HS-27A (cell line): ENCODE measurements at regions not wholly inside any gene's neighbourhood (a gene's known extent, or its start where the extent isn't known, plus 50 kb on each side); places are given as distances from the start of the nearest gene placed in this dataset.

ENCODE experiments used
- DNase-seq: peaks from one replicate; pipeline ENCODE4 v3.0.0-alpha.2; 2012; ENCODE audit warnings: low read depth, missing footprints

GRCh38 chr9:105828171-105828570, 133.8 kb downstream of the TMEM38B start:
- no peak for DNase-seq

DNA sequence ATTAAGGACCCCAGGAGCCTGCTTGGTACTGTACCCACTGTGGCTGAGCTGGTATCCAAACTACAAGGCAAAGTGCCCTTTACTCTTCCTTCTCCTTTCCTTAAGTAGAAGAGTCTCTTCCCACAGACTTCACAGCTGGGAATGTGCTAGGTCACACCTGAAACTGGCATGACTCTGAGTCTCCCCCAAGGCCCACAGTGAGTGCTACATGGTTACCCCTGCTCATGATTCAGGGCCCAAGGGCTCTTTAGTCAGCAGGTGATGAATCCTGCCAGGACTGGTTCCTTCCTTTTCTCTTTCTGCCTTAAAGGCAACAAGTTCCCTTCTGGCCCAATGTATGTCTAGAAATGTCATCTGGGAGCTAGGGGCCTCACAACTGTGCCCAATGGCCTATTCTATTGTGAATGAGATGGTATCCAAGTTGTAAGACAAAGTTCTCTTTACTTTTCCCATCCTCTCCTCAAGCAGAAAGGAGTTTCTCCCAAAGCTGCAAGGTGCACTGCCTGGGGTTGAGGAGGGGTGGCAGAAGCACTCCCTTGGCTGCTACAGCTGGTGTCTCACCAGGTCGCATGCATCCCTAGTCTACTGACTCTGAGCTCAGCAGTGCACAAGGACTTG, 134.4 kb downstream of the TMEM38B start:
- DNase-seq = no peak

DNA sequence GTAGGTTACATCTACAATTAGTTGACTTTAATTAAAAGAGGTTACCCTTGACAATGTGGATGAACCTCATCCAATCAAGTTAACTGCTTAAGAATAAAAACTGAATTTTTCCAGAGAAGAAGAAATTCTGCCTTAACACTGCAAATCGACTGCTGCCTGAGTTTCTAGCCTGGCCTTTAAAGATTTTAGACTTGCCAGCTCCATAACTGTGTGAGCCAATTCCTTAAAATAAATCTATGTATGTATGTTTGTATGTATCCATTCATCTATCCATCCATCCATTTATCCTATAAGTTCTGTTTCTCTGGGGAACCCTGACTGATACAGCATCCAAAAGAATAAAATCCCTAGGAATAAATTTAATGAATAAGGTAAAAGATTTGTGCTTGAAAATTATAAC, 136.1 kb downstream of the TMEM38B start:
- no peak for DNase-seq

DNA sequence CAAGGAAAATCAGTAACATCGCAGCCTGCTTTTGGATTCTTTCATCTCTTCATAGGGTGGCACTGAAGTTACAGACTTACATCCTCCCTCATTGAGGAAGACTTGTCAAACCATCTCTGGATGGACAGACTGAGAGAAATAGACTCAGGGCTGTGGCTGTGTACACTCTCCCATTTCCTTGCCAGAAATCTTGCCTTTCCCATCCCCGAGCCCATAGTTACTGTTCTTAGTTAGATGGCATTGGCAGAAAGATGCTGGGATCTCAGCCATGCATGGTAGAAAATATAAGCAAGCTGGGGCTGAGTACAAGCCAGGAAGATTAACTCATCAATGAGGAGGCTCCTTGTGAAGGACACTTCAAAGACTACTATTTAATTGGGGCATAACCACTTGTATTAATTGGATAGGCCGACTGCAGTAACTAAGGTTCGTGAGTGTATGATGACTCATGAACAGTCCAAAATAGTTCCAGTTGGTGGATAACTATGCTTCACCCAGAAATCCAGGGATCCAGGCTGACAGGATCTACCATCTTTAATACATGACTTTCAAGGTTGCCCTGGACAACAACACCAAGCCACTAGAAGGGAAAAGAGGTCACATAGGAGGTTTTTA, 137.9 kb downstream of the TMEM38B start:
- DNase-seq = no peak

GRCh38 chr9:105833271-105833975, 139.1 kb downstream of the TMEM38B start:
- DNase-seq = no peak

DNA sequence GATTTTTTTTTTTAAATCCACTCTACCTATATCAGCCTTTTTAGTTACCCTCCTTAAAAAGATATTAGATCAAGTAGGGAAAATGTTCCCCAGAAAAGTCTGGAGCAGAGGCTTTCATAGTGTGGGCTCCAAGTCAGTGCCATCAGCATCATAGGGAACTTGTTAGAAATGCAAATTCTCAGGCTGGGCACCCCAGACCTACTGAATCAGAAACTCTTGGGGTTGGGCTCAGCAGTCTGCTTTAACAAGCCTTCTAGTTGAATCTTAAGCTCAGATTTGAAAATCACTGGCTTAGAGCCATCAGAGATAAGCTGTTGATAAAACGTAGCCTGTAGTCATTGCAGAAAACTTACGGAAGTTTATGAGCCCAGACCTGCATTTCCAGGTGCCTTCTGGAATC, 140.1 kb downstream of the TMEM38B start:
- no peak for DNase-seq

- no peak for DNase-seq
Measured at GRCh38 chr9:105835721-105836120, 141.4 kb downstream of the TMEM38B start.

DNA sequence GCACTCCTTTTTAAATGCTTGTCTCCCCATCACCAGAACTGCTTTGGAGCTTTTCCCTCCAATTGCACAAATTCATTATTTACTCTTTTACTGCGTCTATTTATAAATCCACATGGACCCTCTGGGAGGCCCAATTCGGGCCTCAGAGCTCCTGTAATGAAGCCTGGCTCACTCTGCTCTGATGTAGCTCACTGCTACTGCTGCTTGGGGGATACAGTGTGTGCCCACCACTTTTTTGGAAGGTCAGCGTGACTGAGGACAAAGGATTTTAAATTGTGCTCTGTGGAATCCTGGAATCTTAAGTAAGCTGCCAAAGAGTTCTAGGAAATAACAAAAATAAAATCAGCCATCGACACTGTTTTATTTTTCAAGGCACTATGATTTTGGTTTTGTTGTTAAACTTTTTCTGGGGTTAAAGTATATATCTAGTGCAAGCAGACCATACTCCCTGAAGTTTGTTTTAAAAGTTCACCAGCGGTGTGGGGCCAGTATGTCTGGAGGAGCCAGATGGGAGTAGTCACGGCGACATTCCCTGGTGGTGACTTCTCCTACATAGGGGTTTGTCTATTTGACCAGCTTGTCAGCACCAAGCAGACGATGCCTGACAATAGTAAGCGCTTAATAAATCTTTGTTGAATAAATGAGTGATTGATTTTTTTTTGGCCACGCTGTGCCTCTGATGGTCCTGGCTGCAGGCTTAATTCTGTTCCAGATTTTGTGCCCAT, 142.8 kb downstream of the TMEM38B start:
- DNase-seq = no peak

- no peak for DNase-seq
Measured at GRCh38 chr9:105841562-105841961, 147.2 kb downstream of the TMEM38B start.

DNA sequence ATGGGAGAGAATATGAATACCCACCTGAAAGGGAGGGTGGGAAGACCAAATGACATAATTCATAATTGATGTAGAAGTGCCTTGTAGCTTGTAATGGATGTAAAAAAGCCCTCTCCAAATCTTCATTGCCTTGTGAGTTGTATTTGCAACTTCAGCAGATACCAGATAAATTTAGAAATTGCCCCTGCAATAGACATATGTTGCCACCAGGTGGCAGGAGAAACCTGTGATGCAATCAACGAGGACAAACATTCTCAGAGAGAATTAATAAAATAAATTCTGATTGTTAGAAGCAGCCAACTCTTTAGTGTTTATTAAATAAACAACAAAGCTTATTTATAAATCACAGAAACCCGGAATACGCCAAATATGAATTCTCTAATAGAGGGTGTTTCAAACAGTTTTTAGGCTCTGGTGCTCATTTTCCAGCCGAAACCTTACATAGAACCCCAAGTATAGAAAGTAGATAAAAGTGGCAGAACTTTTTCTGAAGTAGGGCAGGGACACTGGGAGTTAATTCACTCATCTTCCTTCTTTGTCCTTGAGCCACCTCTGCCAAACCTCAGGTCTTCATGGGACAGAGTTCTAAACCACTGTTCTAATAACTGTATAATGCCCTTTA, 147.8 kb downstream of the TMEM38B start:
- DNase-seq = no peak

- no peak for DNase-seq
Measured at GRCh38 chr9:105846825-105847224, 152.5 kb downstream of the TMEM38B start.

DNA sequence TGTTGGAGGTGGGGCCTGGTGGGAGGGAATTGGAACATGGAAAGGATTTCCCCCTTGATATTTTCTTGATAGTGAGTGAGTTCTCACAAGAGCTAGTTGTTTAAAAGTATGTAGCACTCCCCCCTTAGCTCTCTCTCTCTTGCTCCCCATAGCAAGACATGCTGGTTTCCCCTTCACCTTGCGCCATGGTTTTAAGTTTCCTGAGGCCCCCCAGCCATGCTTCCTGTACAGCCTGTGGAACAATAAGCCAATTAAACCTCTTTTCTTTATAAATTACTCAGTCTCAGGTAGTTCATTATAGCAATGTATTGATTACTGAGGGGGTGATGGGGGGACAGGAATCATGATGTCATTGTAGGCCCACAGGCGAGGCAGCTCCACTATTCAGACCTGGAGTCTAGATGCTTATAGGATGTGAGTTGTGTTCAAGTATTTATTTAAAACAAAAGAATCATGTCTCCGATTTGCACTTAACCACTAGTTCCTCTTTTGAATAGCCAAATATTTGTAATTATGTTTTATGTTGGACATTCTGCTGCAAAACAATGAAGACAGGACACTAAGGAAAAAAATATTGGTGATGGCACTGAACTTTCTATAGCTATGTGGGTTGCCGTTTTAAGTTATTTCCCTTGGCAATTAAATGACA, 156.6 kb downstream of the TMEM38B start:
- DNase-seq = no peak

DNA sequence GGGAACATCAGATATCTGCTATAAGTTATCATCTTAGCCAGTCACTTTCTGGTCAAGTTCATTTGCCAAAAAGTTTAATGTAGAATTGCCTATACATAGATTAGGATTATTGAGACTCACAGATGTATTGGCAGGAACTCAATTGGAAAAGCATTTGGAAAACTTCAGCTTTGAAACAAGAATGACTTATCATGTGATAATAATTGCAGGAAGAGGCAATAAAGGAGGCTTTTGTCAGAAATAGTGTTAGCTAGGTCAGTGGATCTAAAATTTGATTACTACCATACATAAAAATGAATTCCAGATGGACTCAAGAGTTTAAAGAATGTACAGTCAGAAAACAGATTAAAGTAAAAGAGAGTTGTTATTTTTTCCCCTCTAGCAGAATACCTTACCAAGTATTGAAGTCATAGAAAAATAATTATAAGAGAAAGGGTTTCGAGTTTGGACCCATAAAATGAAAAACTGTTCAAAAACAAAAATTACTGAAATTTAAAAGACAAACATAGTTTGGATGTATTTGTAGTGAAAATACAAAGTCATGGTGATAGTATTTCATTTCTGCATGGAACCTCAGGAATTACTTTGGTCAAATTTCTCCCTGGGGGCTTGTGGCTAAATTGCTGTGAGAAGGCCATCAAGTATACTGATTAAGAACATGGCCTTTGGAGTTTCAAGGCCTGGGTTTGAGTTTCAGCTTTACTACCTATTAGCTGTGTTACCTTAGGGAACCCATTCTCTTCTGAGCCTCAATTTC, 159.9 kb downstream of the TMEM38B start:
- no peak for DNase-seq

DNA sequence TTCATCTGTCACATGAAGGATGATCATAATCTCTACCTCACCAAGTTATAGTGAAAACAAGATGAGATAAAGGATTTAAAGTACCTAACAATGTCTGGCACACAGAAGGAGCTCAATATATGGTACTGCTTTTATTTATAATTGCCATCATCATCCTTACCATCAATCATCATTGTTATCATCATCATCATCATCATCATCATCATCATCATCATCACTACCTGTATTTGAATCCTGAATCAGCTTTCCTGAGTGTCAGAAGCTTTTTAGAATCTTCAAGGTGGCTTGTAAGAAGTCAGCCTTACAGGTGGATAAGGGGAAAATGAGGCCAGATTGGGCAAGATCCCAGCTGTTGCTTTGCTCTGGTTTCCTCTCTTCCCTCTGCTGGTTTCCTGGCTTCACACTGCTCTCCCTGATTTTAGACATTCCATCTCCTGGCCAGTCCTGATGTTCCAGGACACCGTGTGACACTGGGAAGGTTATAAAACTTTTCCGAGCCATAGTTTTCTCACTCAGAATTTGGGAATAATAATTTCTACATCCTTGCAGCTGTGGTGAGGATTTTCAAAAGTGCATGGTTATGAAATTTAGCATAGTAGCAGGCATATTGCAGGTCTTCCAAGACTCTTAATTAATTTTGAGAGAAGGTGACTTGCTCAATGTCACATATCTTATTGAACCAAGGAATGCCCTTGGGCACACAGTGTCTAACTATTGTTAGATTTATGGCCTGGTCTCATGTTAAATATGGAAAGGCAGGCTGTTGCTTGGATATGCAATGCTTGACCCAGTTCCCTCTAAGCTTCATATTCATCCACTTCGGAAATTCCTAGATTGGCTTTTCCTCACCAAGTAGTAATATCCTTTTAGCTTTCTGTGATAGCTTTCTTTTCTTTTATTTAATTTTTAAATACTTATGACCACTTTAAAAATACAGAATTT, 160.7 kb downstream of the TMEM38B start:
- no peak for DNase-seq

GRCh38 chr9:105855987-105856386, 161.6 kb downstream of the TMEM38B start:
- DNase-seq = no peak

DNA sequence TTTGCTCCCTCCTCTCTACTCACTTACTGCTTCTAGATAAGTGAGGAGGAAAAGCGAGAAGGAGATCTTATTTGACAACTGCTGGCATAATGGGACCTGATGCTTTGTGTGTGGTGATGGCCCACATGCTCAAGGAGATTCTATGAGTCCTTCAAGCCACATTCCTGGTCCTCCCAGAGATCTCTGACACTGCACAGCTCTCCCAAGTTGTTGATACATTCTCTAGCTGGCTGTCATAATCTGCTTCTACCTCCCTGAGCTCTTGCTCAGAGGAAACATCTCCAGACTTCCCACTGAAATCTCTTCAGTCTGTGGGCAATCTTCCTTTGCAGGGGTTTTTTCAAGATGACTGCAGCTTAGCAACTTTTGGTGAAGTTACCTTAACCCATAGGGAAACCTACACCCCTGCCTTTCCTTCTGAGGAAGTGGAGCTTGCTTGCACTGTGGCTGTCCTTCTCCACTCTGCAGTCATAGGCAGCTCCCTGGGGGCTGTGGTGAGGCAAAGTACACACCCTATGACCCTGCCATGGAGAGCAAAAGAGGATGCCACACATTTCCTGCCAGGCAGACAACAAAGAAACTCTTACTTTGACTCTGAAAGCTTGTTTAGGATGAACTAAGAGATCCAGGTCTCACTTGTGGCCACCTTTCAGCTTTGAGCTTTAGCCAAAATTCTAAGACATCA, 163.8 kb downstream of the TMEM38B start:
- DNase-seq = no peak

DNA sequence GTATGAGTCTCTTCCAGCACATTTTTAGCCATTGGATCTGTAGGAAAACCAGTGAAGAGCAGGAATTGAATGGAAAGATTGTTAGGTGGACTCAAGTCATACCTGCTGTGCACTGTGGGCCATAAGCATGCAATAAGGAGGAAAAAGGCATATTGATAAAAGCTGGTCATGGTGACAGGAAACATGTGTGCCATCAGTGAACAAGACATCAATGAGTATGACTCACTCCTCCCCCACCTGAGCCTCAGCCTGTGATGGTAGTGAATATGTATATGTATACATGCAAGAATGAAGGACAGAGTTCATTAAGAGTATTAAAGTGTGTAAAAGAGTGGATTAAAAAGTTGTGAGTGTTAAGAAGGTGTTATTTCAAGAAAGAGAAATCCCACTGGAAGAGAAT, 164.5 kb downstream of the TMEM38B start:
- no peak for DNase-seq

DNA sequence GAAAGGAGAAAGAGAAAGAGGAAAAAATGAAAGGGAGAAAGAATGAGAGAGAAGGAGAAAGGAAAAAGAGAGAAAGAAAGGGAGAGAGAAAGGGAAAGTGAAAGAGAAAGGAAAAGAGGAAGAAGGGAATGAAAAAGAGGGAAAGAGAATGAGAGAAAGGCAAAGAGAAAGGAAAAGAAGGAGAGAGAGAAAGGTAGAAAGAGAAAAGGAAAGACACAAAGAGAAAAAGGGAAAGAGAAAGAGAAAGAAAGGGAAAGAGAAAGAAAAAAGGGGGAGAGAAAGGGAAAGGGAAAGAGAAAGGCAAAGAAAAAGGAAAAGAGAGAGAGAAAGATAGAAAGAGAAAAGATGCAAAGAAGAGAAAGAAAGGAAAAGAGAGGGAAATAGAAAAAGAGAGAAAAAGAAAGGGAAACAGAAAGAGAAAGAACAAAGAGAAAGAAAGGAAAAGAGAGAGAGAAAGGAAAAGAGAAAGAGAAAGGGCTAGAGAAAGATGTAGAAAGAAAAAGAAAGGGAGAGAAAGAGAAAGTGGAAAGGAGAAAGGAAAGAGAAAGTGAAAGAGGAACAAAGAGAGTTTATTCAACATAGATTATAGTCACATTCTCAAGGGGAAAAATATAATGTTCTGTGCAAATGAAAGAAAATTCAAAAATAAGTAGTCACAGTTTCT, 165.2 kb downstream of the TMEM38B start:
- DNase-seq = no peak

GRCh38 chr9:105860516-105860915, 166.2 kb downstream of the TMEM38B start:
- DNase-seq = no peak
